Transverse colon (tissue), 4 donors: ENCODE measurements at regions not wholly inside any gene's neighbourhood (a gene's known extent, or its start where the extent isn't known, plus 50 kb on each side); places are given as distances from the start of the nearest gene placed in this dataset.

ENCODE experiments used
- CTCF ChIP-seq, 5 experiments: fragments of 200-600 bp in 3 of 5; fragments of 450-650 bp in 2 of 5; sonication (generic) in 3 of 5; IDR thresholded peaks; 1 replicate in 2 of 5; 2 replicates in 3 of 5; pipeline ENCODE4 v1.5.1; 2016 to 2017; ENCODE audit warnings: antibody characterized with exemption in 5 of 5, inconsistent platforms in 3 of 5, mild to moderate bottlenecking in 2 of 5, moderate library complexity in 1 of 5
- POLR2A ChIP-seq: fragments of 450-650 bp; IDR thresholded peaks from one replicate; pipeline ENCODE4 v1.6.1; 2016; ENCODE audit warnings: antibody characterized with exemption, mild to moderate bottlenecking, moderate library complexity
- POLR2AphosphoS5 ChIP-seq, 3 donors: sonication (generic); formaldehyde crosslinking; IDR thresholded peaks; one replicate each; pipeline ENCODE4 v1.6.1; 2016; ENCODE audit warnings: antibody characterized with exemption in 3 of 3

- TF ChIP-seq POLR2AphosphoS5 (IDR thresholded peaks at IDR 0.05), result no peak
- TF ChIP-seq CTCF (IDR thresholded peaks at IDR 0.05), result no peak
- no peak for TF ChIP-seq POLR2A
These were observed 427.0 kb upstream of the TNP1 start for GRCh38 chr2:217286833-217287232.
